ENCODE measurements at regions not wholly inside any gene's neighbourhood (a gene's known extent, or its start where the extent isn't known, plus 50 kb on each side); places are given as distances from the start of the nearest gene placed in this dataset.

DNA sequence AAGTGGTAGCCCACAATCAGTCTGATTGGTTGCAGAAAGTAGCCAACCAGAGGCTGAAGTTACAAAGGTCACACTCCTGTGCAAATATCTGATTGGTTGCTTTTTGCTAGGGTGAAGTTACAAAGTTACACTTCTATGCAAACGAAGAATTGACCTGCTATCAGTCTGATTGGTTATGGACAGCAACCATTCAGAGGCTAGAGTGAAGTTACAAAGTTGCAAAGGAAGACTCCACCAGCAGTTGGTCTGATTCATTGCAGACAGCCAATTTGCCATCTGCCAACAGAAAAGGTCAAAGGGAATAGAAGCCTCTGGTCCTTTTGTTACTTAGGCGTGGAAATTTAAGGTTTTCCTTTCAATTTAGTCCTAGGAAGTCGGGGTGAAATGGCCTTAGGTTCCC lies 377.7 kb downstream of the PRDM5 start:
- TF ChIP-seq, protein P1, sequence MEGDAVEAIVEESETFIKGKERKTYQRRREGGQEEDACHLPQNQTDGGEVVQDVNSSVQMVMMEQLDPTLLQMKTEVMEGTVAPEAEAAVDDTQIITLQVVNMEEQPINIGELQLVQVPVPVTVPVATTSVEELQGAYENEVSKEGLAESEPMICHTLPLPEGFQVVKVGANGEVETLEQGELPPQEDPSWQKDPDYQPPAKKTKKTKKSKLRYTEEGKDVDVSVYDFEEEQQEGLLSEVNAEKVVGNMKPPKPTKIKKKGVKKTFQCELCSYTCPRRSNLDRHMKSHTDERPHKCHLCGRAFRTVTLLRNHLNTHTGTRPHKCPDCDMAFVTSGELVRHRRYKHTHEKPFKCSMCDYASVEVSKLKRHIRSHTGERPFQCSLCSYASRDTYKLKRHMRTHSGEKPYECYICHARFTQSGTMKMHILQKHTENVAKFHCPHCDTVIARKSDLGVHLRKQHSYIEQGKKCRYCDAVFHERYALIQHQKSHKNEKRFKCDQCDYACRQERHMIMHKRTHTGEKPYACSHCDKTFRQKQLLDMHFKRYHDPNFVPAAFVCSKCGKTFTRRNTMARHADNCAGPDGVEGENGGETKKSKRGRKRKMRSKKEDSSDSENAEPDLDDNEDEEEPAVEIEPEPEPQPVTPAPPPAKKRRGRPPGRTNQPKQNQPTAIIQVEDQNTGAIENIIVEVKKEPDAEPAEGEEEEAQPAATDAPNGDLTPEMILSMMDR (IDR thresholded peaks at IDR 0.05): no peak
- TF ChIP-seq POLR2A (IDR thresholded peaks at IDR 0.05): no peak
